ENCODE measurements at regions not wholly inside any gene's neighbourhood (a gene's known extent, or its start where the extent isn't known, plus 50 kb on each side); places are given as distances from the start of the nearest gene placed in this dataset.

GRCh38 chr12:131555866-131556265 lies 155.0 kb upstream of the SFSWAP start:
- TF ChIP-seq CTCF (IDR thresholded peaks at IDR 0.05) (no peak), POLR2A (IDR thresholded peaks at IDR 0.05) (no peak)

All from lower leg skin (tissue), 3 donors.